ENCODE measurements at regions not wholly inside any gene's neighbourhood (a gene's known extent, or its start where the extent isn't known, plus 50 kb on each side); places are given as distances from the start of the nearest gene placed in this dataset.

DNA sequence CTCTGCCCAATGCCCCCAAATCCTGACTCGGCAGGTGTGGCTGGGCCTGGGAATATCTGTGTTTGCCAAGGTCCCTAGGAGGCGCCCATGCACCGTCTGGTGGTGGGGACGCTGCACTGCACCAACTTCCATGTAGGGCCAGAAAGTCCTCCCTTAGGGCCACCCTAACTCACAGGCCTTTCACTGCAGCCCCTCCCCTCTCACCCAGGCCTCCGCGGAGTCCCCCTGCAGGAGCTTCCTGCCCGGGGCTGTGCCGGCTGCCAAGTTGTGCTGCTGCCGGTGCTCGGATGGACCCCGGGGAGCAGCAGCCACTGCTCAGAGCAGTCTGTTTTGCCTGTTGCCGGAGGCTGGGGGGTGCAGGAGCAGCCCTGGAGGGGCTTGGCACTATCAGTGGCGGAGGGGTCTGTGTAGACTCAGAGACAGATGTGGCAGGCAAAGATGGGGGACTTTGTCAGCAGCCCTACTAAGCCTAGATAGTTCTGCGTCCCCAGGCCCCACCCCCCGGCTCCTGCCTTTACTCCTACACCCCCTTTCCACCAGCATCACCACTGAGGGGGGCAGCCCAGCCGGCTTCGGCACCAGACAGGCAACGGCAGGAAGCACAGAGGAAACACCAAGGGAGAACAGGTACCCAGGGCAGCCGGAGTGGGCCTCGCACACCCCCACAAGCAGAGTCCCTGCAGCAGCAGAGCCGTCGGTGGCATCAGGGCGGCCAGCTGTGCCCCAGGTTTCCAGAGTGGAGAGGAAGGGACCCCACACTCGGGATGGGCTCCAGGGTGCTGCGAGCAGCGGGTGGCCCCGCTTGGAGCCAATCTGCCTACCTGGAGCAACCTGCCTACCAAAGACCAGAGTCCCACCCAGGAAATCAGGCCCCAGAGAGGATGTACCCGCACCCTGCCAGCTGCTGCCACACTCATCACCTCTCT, 124.3 kb downstream of the TRIM29 start:
- TF ChIP-seq, protein P1, sequence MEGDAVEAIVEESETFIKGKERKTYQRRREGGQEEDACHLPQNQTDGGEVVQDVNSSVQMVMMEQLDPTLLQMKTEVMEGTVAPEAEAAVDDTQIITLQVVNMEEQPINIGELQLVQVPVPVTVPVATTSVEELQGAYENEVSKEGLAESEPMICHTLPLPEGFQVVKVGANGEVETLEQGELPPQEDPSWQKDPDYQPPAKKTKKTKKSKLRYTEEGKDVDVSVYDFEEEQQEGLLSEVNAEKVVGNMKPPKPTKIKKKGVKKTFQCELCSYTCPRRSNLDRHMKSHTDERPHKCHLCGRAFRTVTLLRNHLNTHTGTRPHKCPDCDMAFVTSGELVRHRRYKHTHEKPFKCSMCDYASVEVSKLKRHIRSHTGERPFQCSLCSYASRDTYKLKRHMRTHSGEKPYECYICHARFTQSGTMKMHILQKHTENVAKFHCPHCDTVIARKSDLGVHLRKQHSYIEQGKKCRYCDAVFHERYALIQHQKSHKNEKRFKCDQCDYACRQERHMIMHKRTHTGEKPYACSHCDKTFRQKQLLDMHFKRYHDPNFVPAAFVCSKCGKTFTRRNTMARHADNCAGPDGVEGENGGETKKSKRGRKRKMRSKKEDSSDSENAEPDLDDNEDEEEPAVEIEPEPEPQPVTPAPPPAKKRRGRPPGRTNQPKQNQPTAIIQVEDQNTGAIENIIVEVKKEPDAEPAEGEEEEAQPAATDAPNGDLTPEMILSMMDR (IDR thresholded peaks at IDR 0.05): peak in 2 of 3 experiments; percentile 28 to 37
- TF ChIP-seq POLR2AphosphoS5 (IDR thresholded peaks at IDR 0.05; ENCODE audit: insufficient read depth in 1 of 2, low read depth in 1 of 2) (no peak), POLR2A (IDR thresholded peaks at IDR 0.05) (no peak)
